NCI-H748 treated with DMSO at 0.1 percent for 48 hours (cell line): ENCODE measurements at regions not wholly inside any gene's neighbourhood (a gene's known extent, or its start where the extent isn't known, plus 50 kb on each side); places are given as distances from the start of the nearest gene placed in this dataset.
"Not testable (repeated sequence)": the region's sequence is repeated elsewhere in the genome, so short reads cannot be mapped to it uniquely, and the experiment has no call there.

Experiments
- DNase-seq: peaks from one replicate; lab custom pipeline; 2025; lab: John Stamatoyannopoulos, UW

DNA sequence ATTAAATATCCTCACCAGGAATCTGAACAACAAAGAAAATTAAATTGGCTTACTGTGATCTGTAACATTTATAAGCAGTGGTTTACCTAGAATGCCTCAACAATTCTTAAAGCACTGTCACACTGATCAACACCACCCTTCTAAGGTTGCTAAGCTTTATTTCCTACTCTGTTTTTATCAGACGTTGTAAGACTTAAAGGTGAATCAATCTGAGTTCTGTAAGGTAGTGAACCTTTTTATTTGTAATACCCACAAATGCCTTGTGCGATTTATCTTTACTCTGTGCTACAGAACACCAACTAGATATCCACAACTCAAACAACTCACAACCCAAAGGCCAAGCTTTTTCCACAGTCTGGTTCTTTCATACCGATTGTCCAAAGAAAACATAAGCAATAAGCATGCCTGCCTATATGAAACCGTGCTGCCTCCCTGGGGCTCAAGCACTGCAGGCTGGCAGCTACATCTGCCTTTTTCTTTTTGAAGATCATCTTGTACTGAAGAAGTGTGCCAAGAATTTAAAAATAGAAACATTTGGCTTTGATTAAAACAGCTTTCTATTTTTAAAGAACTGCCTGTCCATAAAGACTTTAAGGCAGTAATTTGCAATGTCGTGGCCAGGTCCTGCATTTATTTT lies 490.7 kb downstream of the NUP35 start:
- DNase-seq, result no peak

DNA sequence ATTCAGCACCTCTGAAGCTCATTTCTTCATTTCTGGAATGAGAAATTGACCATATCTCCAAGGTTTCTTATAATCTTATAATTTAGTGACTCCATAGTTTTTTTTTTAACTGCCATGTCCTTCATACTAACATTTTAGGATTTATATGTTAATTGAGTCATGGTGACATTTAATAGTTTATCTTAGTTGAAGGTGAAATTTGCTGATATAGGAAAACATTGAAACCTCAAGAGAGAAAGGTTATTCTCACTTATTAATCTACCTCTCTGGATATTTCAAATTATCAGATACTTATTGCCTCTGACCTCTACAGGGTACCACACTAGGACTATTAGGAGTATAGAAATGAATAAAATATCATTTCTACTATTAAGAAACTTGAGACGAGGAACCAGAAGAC lies 499.0 kb downstream of the NUP35 start:
- DNase-seq, result no peak

DNA sequence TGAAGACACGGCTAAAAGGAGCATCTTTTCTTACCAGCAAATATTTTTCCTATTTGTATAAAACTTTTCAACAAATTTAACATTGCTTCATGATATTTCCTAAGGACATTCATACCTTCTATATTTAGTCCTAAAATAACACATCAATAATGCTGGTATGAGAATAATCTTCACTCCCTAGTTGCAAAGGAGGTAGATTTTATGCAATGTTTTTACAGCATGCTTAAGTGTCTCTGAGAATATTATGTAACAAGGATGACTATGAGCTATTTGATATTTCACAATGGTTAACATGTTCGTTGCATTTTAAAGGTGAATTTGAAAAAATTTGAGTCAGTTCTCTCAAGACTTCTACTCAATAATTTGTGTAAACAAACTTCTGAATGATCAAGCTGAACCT lies 506.7 kb downstream of the NUP35 start:
- no peak for DNase-seq

DNA sequence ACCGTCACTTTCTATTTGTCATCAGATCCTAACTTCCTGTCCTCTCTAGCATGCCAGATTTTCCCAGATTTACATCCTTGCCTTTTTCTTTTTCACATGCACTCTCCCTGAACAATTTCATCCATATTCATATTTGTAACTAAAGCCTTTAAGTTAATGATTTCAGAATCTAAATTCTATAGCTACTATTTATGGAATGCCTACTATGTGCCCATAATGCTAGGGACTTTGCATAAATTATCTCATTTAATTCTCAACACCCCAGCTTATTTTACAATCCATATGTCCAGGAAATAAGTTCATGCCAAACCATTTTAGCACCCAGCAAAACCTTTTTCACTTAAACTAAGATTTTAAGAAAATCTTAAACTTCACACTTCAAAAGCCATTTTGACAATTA lies 531.9 kb downstream of the NUP35 start:
- no peak for DNase-seq

DNA sequence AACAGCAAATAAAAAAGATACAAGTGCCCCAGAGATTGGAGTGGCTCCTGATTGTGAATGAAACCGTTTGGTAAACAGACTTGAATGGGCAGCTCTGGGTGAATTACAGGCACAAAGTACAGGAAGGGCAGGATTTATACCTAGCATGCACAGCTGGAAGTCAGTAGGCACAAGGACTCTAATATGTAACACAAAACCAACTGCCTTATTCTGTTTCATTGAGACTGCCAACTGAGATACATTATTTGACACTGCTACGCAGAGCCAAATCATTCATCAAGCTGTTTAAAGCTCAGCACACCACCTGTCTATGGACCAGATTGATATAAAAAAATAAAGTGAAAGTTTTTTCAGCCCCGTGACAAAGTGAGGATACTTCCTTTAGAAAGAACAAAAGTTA lies 541.2 kb downstream of the NUP35 start:
- DNase-seq, result peak; percentile 100

DNA sequence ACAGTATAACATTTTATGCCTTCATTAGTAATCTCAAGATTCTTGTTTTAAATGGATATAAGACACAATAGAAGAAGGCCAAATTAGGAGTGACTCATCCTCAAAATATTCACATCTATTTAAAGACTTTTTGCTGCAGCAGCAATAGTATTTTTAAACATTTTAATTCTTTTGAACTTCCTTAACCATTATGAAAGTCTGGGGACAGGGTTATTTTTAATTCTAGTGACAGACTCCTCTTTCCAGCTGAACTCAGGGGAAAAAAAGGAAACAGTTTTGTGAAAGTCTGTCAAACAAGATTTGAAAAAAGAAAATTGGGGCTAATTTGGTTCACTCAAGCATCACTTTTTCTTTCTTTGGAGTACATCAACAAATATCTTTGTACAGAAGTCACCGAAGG lies 541.8 kb downstream of the NUP35 start:
- no peak for DNase-seq

DNA sequence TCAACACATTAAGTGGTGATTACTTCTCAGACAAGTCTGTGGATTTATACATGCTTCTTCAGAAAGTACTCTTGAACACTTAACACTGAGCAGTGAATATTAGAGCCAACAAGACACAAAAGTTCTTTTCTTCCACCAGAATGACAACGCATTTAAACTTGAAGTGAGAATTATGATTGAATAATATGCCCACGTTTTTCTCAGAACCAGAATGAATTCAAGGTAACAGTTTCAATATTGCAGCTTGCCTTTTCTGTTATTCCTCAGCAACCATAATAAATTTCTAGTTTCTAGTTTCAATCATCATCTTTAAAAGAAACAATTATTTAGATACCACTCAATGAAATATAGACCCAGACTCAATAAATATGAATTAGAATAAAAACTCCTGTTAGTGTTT lies 547.0 kb downstream of the NUP35 start:
- no peak for DNase-seq

DNA sequence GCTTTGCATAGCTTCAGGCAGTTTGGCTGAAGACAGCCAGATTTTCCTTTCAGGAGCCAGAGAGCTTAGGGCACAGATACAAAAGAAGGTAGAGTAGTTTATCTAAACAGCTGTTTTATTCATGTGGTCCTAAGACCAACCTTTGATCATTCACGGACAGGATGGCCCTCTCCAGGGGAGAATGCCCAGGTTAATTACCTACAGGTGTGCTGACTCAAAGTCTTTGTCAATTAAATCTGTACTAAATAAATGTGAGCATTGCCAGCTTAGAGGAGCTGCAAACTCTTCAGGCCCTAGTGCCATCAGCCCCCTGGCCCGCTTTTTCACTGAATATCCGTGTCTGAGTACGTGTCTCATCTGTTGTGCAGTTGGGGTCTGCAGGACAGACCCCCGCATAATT lies 554.7 kb downstream of the NUP35 start:
- peak; percentile 45 for DNase-seq

DNA sequence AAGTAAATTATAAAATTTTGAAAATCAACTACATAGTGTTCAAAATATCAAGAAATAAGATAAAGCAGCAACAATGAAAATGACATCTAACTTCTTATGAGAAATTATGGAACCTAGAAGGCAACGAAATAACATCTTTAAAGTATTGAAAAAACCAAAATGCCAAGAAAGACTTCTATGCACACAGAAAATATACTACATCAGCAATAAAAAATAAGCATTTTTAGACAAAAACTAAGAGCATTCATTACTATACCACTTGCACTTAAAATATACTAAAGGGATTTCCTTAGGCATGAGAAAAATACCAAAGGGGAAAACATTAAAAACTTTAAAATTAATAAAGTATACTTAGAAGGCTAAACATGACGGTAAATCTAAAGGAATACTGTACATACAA lies 556.3 kb downstream of the NUP35 start:
- no peak for DNase-seq

DNA sequence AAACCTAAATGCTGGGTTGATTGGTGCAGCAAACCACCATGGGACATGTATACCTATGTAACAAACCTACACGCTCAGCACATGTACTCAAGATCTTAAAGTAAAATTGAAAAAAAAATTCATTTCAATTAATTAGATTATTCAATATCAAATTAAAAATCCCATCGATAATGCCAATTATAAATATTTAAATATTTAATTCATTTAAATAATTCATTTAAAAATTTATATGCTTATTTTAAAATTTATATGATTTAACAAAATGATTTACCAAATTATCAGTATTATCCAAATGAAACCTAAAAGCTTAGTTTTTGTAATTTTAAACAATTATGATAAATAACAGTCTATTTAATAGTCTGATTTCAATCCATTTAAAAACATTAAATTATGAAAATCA lies 560.4 kb downstream of the NUP35 start:
- DNase-seq, result no peak

DNA sequence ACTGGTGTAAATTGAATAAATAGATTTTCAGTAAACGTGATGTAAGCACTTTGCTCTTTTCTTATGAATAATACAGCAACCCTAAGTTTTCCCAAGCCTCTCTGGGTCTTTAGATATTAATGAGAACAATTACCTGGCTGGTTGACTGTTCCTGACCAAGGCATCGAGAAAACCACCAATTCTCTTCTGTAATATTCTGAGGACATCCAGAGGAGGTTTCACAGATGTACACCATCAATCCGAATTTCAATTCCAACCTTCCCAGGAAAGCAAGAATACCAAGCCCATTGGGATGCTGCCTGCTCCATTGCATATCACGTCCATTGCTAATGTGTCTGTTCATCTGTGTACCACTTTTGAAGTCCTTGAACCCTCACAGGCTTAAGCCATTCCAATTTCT lies 571.8 kb downstream of the NUP35 start:
- DNase-seq, result no peak

DNA sequence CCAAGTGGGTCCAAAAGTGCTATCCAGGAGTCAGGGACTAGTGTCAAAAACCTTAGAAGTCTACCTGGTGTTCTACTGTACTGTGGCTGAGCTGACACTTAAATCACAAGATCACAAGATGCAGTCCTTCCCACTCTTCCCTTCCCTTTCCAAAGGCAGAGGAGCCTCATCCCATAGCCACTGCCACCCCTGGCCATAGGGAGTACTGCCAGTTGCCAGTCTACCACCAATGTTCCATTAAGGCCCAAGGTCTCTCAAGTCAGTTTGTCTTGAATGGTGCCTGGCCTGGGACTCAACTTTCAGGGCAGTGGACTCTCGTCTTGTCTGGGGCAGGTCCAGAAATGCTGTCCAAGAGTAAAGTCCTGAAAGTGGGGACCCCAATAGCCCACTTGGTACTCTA lies 585.6 kb downstream of the NUP35 start:
- no peak for DNase-seq

DNA sequence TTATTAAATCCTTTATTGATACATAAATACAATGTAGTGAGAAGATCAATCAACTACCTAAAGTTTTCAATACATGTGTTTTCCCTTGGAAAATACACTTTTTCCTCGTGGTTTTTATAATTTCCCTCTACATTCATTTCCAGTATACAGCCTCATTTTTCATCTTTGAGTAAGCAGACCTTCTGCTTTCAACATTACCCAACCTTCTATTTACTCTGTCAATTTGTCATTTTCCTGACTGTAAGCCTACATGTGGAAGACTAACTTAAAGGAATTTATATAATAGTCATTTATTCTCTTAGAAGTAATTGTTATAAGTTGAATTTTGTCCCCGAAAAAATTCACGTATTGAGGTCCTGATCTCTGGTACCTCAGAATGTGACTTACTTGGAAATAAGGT lies 594.0 kb downstream of the NUP35 start:
- no peak for DNase-seq

DNA sequence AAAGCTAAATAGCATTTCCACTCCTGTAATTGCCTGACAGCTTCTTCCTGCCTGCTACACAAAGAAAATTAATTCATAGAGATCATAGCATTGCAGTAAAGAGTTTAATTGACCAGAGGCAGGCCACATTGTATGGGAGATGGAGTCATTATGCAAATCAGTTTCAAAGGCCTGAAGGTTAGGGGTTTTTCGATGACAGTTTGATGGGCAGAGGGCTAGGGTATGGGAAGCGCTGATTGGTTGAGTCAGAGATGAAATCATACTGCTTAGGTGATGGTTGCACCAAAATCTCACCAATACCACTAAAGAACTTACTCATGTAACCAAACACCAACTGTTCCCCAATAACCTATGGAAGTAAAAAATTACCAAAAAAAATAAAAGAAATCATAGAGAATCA lies 599.0 kb downstream of the NUP35 start:
- no peak for DNase-seq

DNA sequence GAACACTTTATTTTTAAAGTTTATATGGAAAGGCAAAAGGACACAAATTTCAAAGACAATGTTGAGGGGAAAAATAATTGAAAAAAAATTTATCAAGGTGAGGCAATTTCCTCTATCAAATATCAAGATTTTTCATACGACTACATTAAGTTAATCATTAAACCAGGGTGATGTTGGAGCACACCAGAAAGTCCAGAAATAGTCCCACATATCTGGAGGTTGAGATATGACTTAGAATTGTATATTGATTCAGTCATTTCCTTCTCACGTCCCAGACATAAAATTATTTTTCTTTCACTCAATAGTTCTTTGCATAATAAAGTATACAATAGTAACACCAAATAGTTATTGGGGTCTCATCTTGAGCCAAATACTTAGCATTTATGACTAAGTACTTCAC lies 605.1 kb downstream of the NUP35 start:
- DNase-seq, result no peak

DNA sequence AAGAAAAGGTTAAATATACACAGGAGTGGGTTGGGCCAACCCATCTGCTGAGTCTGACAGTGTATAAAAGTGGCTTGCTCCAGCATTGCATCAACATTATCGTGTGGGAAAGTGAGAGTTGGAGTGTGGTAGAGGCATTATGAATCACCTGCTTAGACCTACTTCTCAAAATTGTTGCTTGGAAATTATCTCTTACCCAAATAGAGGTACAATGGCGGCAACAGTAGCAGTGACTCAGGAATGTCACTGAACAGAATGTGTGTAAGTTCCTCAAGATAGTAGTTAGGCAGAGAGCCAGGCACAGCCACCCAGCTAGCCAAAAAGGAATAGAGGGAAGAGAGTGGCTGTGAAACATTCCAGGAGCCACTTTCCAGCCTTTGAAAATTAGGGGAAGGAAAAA lies 616.0 kb downstream of the NUP35 start:
- no peak for DNase-seq

DNA sequence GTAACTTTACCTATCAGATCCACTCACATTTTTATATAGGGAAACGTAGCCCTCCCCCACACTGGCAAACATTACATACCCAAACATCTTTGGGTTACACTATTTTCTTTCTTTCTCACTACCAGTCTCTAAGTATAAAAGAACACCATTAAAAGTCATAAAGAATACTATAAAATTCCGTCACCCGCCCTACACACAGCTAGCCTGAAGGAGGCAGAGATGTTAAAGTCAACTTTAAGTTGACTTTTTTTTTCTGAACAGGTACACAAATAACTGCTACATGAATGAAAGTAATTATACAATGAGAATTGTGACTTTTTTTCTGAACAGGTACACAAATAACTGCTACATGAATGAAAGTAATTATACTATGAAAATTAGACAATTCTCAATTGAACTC lies 628.3 kb downstream of the NUP35 start:
- no peak for DNase-seq

DNA sequence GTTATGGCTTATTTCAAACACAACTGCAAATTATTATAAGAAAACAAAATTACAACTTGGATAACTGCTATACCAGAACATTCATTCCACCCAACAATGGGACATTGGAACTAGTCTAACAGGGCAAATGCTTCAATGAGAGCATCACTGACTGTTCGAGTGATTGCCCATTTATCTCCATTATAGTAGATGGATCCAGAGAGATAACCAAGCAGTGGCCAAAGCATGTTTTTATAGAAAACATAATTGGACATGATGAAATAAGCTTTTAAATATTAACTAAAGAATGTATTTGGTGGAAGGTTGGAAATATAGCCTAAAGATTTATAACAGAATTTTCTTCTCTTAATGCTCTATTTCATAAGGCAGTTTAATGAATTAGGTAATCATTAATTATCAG lies 634.8 kb downstream of the NUP35 start:
- no peak for DNase-seq

DNA sequence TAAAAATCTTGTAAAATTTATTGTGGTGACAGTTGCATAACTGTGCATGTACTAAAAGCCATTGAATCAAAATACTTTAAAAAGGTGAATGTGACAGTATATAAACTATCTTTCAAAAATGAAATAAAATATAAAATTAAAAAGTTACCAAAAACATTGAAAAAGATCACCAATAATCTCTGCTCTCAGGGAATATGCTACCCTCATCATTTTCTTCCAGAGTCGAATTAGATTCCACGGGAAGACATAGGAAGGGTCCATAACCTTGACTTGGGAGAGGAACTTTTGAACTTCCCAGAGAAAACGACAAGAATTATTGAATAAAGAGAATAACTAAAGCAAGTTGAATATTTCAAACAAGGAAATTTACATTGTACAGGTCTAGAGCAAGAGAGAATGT lies 649.5 kb downstream of the NUP35 start:
- DNase-seq, result no peak

DNA sequence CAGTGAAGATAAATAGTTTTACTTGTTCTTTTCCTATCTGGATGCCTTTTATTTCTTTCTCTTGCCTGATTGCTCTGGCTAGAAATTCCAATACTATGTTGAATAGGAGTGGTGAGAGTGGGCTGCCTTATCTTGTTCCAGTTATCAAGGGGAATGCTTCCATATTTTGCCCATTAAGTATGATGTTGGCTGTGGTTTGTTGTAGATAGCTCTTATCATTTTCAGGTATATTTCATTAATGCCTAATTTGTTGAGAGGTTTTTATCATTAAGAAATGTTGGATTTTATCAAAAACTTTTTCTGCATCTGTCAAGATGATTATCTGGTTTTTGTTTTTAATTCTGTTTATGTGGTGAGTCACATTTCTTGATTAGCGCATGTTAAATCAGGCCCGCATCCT lies 655.8 kb downstream of the NUP35 start:
- no peak for DNase-seq

DNA sequence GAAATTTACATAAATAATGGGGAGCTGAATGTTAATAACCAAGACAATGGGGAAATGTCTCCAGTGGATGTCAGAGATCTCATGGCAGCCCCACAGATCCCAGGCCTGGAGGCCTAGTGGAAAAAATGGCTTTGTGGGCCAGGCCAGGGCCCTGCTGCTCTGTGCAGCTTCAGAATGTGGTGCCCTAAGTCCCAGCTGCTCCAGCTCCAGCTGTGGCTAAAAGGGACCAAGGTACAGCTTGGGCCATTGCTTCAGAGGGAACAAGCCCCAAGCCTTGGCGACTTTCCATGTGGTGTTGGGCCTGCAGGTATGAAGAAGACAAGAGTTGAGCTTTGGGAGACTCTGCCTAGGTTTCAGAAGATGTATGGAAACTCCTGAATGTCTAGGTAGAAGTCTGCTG lies 658.2 kb downstream of the NUP35 start:
- no peak for DNase-seq

DNA sequence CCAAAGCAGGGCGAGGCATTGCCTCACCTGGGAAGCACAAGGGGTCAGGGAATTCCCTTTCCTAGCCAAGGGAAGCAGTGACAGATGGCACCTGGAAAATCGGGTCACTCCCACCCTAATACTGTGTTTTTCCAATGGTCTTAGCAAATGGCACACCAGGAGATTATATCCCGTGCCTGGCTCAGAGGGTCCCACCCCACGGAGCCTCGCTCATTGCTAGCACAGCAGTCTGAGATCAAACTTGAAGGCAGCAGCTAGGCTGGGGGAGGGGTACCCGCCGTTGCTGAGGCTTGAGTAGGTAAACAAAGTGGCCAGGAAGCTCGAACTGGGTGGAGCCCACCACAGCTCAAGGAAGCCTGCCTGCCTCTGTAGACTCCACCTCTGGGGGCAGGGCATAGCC lies 664.6 kb downstream of the NUP35 start:
- not testable (repeated sequence) for DNase-seq

DNA sequence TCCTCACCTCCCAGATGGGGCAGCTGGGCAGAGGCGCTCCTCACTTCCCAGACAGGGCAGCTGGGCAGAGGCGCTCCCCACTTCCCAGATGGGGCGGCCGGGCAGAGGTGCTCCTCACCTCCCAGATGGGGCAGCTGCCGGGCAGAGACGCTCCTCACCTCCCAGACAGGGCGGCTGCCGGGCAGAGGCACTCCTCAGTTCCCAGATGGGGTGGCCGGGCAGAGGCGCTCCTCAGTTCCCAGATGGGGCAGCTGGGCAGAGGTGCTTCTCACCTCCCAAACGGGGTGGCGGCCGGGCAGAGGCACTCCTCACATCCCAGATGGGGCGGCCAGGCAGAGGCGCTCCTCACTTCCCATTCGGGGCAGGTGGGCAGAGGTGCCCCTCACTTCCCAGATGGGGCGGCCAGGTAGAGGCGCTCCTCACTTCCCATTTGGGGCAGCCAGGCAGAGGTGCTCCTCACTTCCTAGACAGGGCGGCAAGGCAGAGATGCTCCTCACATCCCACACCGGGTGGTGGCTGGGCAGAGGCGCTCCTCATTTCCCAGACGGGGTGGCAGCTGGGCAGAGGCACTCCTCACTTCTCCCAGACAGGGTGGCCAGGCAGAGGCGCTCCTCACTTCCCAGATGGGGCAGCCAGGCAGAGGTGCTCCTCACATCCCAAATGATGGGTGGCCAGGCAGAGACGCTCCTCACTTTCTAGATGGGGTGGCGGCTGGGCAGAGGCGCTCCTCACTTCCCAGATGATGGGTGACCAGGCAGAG lies 668.1 kb downstream of the NUP35 start:
- DNase-seq, result not testable (repeated sequence)

DNA sequence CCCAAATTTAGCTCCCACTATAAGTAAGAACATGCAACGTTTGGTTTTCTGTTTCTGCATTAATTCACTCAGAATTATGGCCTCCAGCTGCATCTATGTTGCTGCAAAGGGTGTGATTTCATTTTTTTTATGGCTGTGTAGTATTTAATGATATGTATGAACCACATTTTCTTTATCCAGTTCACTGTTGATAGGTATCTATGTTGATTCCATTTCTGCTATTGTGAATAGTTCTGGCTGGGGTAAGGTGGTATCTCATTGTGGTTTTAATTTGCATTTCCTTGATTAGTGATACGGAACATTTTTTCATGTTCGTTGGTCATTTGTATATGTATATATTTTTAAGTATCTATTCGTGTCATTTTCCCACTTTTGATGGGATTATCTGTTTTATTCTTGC lies 674.3 kb downstream of the NUP35 start:
- no peak for DNase-seq
